ENCODE measurements at regions not wholly inside any gene's neighbourhood (a gene's known extent, or its start where the extent isn't known, plus 50 kb on each side); places are given as distances from the start of the nearest gene placed in this dataset.
"Not testable (repeated sequence)": the region's sequence is repeated elsewhere in the genome, so short reads cannot be mapped to it uniquely, and the experiment has no call there.

GRCh38 chr18:29849144-29849543, 1193.4 kb downstream of the DSC3 start:
- no peaks in the 10 kb centered on the region for H3K4me1 ChIP-seq (ENCODE audit: control insufficient read depth, extremely low read depth, insufficient read depth, low read length)
- no peak overlapping the region for H3K4me3 ChIP-seq (replicated peaks in 1 of 4; ENCODE audit: control extremely low read depth in 1 of 4, insufficient read depth in 1 of 4, low read depth in 3 of 4, low read length in 4 of 4)
- H3K9me3 ChIP-seq (ENCODE audit: control insufficient read depth, insufficient read depth, low read depth, low read length) = no peaks in the 10 kb centered on the region
- H4K20me1 ChIP-seq (ENCODE audit: control insufficient read depth, extremely low read depth, insufficient read depth, low read length) = no peaks in the 10 kb centered on the region
- peak in 1 of 2 donors; percentile 8 for DNase-seq (ENCODE audit: low read depth in 2 of 2)
- no peak overlapping the region for H3K9ac ChIP-seq (ENCODE audit: insufficient read depth, low read length)
- no peaks in the 10 kb centered on the region for H3K79me2 ChIP-seq (ENCODE audit: control insufficient read depth, insufficient read depth, low read length)
- no peak overlapping the region for H2AFZ ChIP-seq (ENCODE audit: low read length)
- H3K4me2 ChIP-seq (ENCODE audit: extremely low read depth, insufficient read depth, low read length) = no peak overlapping the region
- TF ChIP-seq CTCF (conservative IDR thresholded peaks at IDR 0.05 in 1 of 2, IDR thresholded peaks at IDR 0.05 in 1 of 2; ENCODE audit: low read depth in 1 of 2, low read length in 2 of 2) (no peak), EZH2 (IDR thresholded peaks at IDR 0.05; ENCODE audit: low read length, missing control alignments) (no peak)
- H3K27me3 ChIP-seq (ENCODE audit: control insufficient read depth, insufficient read depth, low read length) = no peaks in the 10 kb centered on the region
- H3K27ac ChIP-seq (ENCODE audit: insufficient read depth, low read length) = no peak overlapping the region
- H3K36me3 ChIP-seq (ENCODE audit: control insufficient read depth, insufficient read depth, low read length) = no peaks in the 10 kb centered on the region

DNA sequence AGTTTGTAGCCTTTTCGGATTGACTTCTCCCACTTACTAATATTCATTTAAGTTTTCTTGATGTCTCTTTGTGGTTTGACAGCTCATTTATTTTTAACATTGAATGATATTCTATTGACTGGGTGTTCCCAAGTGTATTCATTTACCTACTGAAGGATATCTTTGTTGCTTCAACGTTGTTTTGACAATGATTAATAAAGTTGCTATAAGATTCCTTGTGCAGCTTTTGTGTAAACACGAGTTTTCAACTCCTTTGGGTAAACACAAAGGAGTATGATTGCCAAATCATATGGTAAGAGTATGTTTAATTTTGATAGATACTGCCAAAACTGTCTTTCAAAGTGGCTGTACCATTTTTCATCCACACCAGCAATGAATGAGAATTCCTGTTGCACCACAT, 1200.9 kb downstream of the DSC3 start:
- Histone ChIP-seq H3K9ac (ENCODE audit: insufficient read depth, low read length) (no peak overlapping the region), H3K9me3 (ENCODE audit: control insufficient read depth, insufficient read depth, low read depth, low read length) (no peaks in the 10 kb centered on the region), H3K4me1 (ENCODE audit: control insufficient read depth, extremely low read depth, insufficient read depth, low read length) (no peaks in the 10 kb centered on the region), H3K4me2 (ENCODE audit: extremely low read depth, insufficient read depth, low read length) (no peak overlapping the region), H3K79me2 (ENCODE audit: control insufficient read depth, insufficient read depth, low read length) (no peaks in the 10 kb centered on the region), H3K4me3 (replicated peaks in 1 of 4; ENCODE audit: control extremely low read depth in 1 of 4, insufficient read depth in 1 of 4, low read depth in 3 of 4, low read length in 4 of 4) (no peak overlapping the region), H4K20me1 (ENCODE audit: control insufficient read depth, extremely low read depth, insufficient read depth, low read length) (no peaks in the 10 kb centered on the region), H3K36me3 (ENCODE audit: control insufficient read depth, insufficient read depth, low read length) (no peaks in the 10 kb centered on the region), H3K27ac (ENCODE audit: insufficient read depth, low read length) (no peak overlapping the region), H2AFZ (ENCODE audit: low read length) (no peak overlapping the region), H3K27me3 (ENCODE audit: control insufficient read depth, insufficient read depth, low read length) (no peaks in the 10 kb centered on the region)
- TF ChIP-seq EZH2 (IDR thresholded peaks at IDR 0.05; ENCODE audit: low read length, missing control alignments) = no peak
- TF ChIP-seq CTCF (conservative IDR thresholded peaks at IDR 0.05 in 1 of 2, IDR thresholded peaks at IDR 0.05 in 1 of 2; ENCODE audit: low read depth in 1 of 2, low read length in 2 of 2) = no peak
- DNase-seq (ENCODE audit: low read depth in 2 of 2) = no peak

DNA sequence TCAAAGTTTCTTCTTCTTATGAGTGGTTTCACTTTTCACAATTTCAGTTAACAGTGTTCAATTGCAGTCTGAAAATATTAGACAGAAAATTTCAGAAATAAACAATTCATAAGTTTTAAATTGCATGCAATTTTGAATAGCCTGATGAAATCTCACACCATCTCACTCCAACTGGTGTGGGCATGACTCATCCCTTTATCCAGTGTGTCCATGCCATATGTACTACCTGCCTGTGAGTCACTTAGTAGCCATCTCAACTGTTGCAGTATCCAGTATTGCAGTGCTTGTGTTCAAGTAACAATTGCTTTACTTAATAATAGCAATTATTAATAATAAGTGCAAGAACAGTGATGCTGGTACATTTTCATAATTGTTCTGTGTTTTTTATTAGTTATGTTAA, 1202.5 kb downstream of the DSC3 start:
- H2AFZ ChIP-seq (ENCODE audit: low read length) = no peak overlapping the region
- H3K9me3 ChIP-seq (ENCODE audit: control insufficient read depth, insufficient read depth, low read depth, low read length) = no peaks in the 10 kb centered on the region
- H3K4me3 ChIP-seq (replicated peaks in 1 of 4; ENCODE audit: control extremely low read depth in 1 of 4, insufficient read depth in 1 of 4, low read depth in 3 of 4, low read length in 4 of 4) = no peak overlapping the region
- H3K27me3 ChIP-seq (ENCODE audit: control insufficient read depth, insufficient read depth, low read length) = no peaks in the 10 kb centered on the region
- H3K27ac ChIP-seq (ENCODE audit: insufficient read depth, low read length) = no peak overlapping the region
- TF ChIP-seq EZH2 (IDR thresholded peaks at IDR 0.05; ENCODE audit: low read length, missing control alignments) (no peak), CTCF (conservative IDR thresholded peaks at IDR 0.05 in 1 of 2, IDR thresholded peaks at IDR 0.05 in 1 of 2; ENCODE audit: low read depth in 1 of 2, low read length in 2 of 2) (no peak)
- H3K79me2 ChIP-seq (ENCODE audit: control insufficient read depth, insufficient read depth, low read length) = no peaks in the 10 kb centered on the region
- H3K4me2 ChIP-seq (ENCODE audit: extremely low read depth, insufficient read depth, low read length) = no peak overlapping the region
- no peaks in the 10 kb centered on the region for H3K36me3 ChIP-seq (ENCODE audit: control insufficient read depth, insufficient read depth, low read length)
- DNase-seq (ENCODE audit: low read depth in 2 of 2) = peak; percentile 39 to 82
- no peak overlapping the region for H3K9ac ChIP-seq (ENCODE audit: insufficient read depth, low read length)
- no peaks in the 10 kb centered on the region for H3K4me1 ChIP-seq (ENCODE audit: control insufficient read depth, extremely low read depth, insufficient read depth, low read length)
- no peaks in the 10 kb centered on the region for H4K20me1 ChIP-seq (ENCODE audit: control insufficient read depth, extremely low read depth, insufficient read depth, low read length)

DNA sequence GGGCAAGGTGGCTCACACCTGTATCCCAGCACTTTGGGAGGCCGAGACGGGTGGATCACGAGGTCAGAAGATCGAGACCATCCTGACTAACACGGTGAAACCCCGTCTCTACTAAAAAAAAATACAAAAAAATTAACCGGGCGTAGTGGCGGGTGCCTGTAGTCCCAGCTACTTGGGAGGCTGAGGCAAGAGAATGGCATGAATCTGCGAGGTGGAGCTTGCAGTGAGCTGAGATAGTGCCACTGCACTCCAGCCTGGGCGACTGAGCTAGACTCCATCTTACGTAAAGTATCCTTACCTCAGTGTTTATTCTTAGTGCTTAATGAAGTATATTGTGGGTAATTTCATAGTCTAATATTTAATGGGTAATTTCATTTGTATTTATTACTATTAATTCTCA, 1203.6 kb downstream of the DSC3 start:
- H3K36me3 ChIP-seq (ENCODE audit: control insufficient read depth, insufficient read depth, low read length); H3K9me3 ChIP-seq (ENCODE audit: control insufficient read depth, insufficient read depth, low read depth, low read length); H3K27ac ChIP-seq (ENCODE audit: insufficient read depth, low read length); H3K4me2 ChIP-seq (ENCODE audit: extremely low read depth, insufficient read depth, low read length); H3K9ac ChIP-seq (ENCODE audit: insufficient read depth, low read length); H3K79me2 ChIP-seq (ENCODE audit: control insufficient read depth, insufficient read depth, low read length); H2AFZ ChIP-seq (ENCODE audit: low read length); H3K27me3 ChIP-seq (ENCODE audit: control insufficient read depth, insufficient read depth, low read length); H3K4me3 ChIP-seq (replicated peaks in 1 of 4; ENCODE audit: control extremely low read depth in 1 of 4, insufficient read depth in 1 of 4, low read depth in 3 of 4, low read length in 4 of 4); DNase-seq (ENCODE audit: low read depth in 2 of 2); H3K4me1 ChIP-seq (ENCODE audit: control insufficient read depth, extremely low read depth, insufficient read depth, low read length); H4K20me1 ChIP-seq (ENCODE audit: control insufficient read depth, extremely low read depth, insufficient read depth, low read length): not testable (repeated sequence)

All from fibroblast of lung (primary cell).